Activated naive CD4-positive, alpha-beta T cell treated with anti-CD3 and anti-CD28 coated beads, Interleukin-2, amount 50 U/mL, for 72 hours (primary cell): ENCODE measurements at regions not wholly inside any gene's neighbourhood (a gene's known extent, or its start where the extent isn't known, plus 50 kb on each side); places are given as distances from the start of the nearest gene placed in this dataset.
"Not testable (repeated sequence)": the region's sequence is repeated elsewhere in the genome, so short reads cannot be mapped to it uniquely, and the experiment has no call there.

Experiments
- ATAC-seq, 2 donors: fragments of 150-1000 bp; cut with Tn5 transposase; 2 replicates each; pipeline ENCODE4 v1.10.0; 2021; ENCODE audit warnings: mild to moderate bottlenecking in 2 of 2, moderate library complexity in 2 of 2
- DNase-seq, 2 donors: peaks; one replicate each; pipeline ENCODE4 v3.0.0; 2021 to 2022; ENCODE audit warnings: low spot score in 2 of 2
- H3K27ac Mint-ChIP-seq, 2 donors: one replicate each; pipeline ENCODE4 v1.8.0; 2022; ENCODE audit warnings: mild to moderate bottlenecking in 2 of 2, mixed read lengths in 2 of 2
- H3K36me3 Mint-ChIP-seq, 2 donors: one replicate each; pipeline ENCODE4 v1.8.0; 2022; ENCODE audit warnings: mixed read lengths in 2 of 2
- H3K9me3 Mint-ChIP-seq, 2 donors: one replicate each; pipeline ENCODE4 v1.8.0; 2022; ENCODE audit warnings: mixed read lengths in 2 of 2

DNA sequence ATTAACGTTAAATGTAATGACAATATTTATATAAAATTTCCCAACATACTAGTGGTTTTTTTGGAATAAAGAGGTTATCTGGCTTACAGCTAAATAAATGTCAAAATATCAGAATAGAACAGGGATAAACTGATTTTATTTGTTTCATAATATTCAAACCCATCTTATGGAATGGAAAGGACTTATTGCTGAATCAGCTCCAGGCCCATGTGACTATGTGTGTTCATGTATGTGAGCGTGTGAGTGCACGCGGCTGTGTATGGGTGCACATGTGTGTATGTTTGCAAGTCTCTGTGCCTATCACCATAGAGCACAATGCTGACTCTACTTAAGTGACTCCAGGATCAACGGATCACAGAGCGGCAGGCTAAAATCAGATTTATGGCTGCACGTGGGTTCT, 392.3 kb upstream of the GRM7 start:
- H3K27ac Mint-ChIP-seq: no peak overlapping the region

DNA sequence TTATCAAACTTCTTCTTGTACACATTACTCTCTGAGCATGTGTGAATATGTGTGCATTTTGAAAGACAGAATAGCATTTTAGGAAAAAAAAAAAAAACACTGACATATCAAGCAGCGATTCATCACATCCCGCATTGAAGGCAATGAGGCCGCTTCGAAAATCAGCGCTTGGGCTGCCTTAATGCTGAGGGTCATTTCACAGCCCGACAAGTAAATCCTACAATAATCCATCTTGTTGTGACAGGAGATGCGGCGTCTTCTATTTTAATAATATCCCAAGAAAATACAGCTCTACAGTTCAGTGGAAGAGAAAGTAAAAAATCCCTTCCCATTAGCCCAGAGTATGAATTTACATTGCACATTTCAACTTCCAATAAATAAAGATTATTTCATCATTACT, 389.2 kb upstream of the GRM7 start:
- ATAC-seq: no peak
- H3K36me3 Mint-ChIP-seq: no peaks in the 10 kb centered on the region
- H3K9me3 Mint-ChIP-seq: peaks cover 7 to 12% of the 10 kb centered on the region in 2 donors

More for the DNA sequence above, 392.3 kb upstream of the GRM7 start:
- DNase-seq: no peak
- peaks cover 7 to 15% of the 10 kb centered on the region in 2 donors for H3K9me3 Mint-ChIP-seq
- H3K36me3 Mint-ChIP-seq: no peaks in the 10 kb centered on the region
- no peak for ATAC-seq

DNA sequence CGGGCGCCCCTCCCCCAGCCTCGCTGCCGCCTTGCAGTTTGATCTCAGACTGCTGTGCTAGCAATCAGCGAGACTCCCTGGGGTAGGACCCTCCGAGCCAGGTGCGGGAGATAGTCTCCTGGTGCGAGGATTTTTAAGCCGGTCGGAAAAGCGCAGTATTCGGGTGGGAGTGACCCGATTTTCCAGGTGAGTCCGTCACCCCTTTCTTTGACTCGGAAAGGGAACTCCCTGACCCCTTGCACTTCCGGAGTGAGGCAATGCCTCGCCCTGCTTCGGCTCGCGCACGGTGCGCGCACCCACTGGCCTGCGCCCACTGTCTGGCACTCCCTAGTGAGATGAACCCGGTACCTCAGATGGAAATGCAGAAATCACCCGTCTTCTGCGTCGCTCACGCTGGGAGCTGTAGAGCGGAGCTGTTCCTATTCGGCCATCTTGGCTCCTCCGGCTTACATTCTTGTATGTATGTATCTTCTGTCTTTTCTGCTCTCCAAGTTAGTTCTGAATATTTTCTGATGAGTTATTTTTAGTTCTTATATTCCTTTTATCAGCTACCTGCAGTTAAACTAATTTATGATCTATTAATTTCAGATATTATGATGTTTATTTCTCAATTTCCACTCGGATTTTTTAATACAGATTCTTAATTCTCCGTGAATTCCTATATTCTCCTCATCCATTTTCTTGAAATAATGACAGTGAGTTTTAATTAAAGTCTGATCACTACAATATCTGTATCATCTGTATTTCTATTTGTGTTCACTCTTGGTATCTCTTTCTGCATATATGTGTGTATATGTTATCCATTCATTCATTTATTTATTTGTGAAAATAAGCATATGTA, 370.2 kb upstream of the GRM7 start:
- not testable (repeated sequence) for H3K9me3 Mint-ChIP-seq, H3K36me3 Mint-ChIP-seq, DNase-seq, H3K27ac Mint-ChIP-seq, ATAC-seq

More for the DNA sequence above, 389.2 kb upstream of the GRM7 start:
- DNase-seq: no peak
- H3K27ac Mint-ChIP-seq: no peak overlapping the region

DNA sequence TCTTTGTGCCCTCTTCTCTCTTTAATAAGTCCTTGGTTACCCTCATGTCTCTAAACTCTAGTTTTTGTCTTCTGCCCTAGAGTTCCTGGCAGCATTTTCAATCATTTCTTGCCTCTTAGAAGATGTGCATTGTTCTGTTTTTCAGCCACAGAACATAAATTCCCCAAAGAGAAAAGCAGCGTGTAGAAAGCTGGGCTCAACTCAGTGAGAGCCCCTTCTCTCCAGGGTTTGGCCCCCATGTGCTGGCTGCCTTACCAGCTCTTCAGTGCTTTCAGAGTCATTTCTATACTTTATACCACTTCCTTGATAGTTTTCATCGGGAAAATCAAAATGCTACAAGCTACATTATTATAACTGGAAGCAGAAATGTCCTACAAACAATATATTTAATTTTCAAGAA, 369.1 kb upstream of the GRM7 start:
- no peak overlapping the region for H3K27ac Mint-ChIP-seq
- no peaks in the 10 kb centered on the region for H3K36me3 Mint-ChIP-seq
- DNase-seq (no peak), ATAC-seq (no peak)
- H3K9me3 Mint-ChIP-seq: peaks cover 0 to 4% of the 10 kb centered on the region in 2 donors

DNA sequence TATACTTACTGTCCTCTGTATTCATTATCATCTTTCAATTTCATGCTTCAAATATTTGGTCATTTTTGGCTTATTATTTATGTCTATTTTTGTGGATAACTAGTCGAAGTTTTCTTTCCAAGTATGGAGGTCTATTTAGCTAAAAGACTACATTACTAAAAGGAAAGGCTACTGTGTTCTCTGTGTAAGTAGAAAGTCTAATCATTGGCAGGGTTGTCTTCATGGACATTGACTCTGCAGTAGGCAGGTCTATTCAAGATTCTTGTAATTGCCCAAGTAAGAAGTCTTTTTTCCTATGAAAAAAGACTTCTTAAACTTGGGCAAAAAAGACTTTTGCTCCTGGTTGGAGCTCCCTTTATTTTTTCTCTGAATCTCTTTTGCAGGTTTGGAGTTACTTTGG, 368.6 kb upstream of the GRM7 start:
- Mint-ChIP-seq H3K27ac (no peak overlapping the region), H3K9me3 (peaks cover 0 to 4% of the 10 kb centered on the region in 2 donors), H3K36me3 (no peaks in the 10 kb centered on the region)
- DNase-seq (no peak), ATAC-seq (no peak)

DNA sequence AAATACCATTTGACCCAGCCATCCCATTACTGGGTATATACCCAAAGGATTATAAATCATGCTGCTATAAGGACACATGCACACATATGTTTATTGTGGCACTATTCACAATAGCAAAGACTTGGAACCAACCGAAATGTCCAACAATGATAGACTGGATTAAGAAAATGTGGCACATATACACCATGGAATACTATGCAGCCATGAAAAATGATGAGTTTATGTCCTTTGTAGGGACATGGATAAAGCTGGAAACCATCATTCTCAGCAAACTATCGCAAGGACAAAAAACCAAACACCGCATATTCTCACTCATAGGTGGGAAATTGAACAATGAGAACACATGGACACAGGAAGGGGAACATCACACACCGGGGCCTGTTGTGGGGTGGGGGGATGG, 362.0 kb upstream of the GRM7 start:
- H3K27ac Mint-ChIP-seq, ATAC-seq, DNase-seq: not testable (repeated sequence)
- Mint-ChIP-seq H3K9me3 (peaks cover 8 to 18% of the 10 kb centered on the region in 2 donors), H3K36me3 (peaks cover 0 to 11% of the 10 kb centered on the region in 2 donors)

DNA sequence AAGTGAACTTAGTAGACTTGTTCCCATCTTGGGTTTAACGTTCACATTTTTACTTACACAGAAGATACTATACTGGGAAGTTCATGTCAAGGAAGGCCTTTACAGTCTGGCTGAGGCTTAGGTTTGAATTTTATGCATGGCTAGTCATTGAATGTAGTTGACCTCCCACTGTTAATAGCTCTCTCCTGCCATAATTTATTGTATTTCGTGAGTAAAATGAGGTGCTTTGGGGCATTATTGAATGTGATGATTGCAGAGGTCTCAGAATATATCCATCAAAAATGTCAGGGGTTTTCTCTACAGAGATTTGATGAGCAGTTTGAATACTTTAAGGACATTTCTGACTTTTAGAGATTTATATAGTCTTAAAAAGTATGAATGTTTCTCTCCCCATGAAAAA, 356.6 kb upstream of the GRM7 start:
- DNase-seq: no peak
- no peak for ATAC-seq
- Mint-ChIP-seq H3K9me3 (peaks cover 8 to 18% of the 10 kb centered on the region in 2 donors), H3K27ac (no peak overlapping the region), H3K36me3 (peaks cover 0 to 11% of the 10 kb centered on the region in 2 donors)

DNA sequence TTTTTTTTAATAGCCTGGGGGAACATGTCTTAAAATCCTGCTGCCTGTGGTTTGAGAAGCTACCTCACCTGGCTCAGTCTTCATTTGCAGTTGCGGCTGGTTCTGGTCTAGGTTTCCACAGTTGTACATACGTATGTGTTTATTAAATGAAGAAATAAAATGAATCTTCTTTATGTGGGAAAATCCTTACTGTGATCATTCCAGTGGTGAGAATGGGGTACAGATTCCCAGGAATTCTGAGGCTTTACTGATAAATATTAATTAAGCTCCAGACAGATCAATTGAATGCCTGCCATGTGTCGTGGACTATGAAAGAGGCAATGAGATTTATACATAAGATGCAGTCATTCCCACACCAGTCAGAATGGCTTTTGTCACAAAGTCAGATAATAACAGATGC, 356.1 kb upstream of the GRM7 start:
- DNase-seq (no peak), ATAC-seq (no peak)
- H3K9me3 Mint-ChIP-seq: peaks cover 7 to 13% of the 10 kb centered on the region in 2 donors
- H3K36me3 Mint-ChIP-seq: peaks cover 0 to 6% of the 10 kb centered on the region in 2 donors
- no peak overlapping the region for H3K27ac Mint-ChIP-seq

DNA sequence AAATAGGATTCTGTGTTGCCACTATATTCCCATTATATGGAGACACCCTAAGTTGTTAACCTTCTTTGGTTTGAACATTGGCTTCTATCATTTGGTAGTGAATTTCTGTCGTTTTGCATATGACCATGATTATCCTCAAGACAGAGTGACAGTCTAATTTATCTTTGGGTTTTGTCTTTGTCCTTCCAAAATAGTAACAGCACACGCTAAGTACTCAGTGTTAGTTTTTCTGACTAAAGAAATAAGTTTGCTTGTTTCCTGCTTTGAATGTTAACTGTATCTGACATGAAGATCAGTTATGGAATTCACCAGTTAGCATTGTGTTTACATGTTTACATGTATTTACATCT, 352.5 kb upstream of the GRM7 start:
- Mint-ChIP-seq H3K36me3 (no peaks in the 10 kb centered on the region), H3K27ac (no peak overlapping the region), H3K9me3 (peaks cover 0 to 4% of the 10 kb centered on the region in 2 donors)
- DNase-seq (no peak), ATAC-seq (no peak)

DNA sequence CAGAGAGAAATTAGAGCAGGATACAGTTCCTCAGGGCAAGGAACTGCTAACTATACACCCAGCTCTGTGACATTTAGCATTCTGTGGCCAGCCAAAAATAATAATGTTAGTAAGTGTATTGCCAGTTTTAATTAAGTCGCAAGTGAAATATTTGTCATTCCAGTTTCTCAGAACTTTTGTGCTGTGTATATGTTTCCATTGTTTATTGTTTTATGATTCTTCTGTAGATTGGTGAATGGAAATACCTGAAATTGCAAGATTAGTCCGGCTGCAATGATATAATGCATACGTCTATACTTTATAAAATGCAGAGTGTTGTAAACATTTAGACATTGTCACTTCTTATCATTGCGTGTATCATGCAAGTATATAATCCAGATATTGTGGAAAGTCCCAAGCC, 351.3 kb upstream of the GRM7 start:
- ATAC-seq (no peak), DNase-seq (no peak)
- Mint-ChIP-seq H3K36me3 (no peaks in the 10 kb centered on the region), H3K27ac (no peak overlapping the region), H3K9me3 (peaks cover 0 to 5% of the 10 kb centered on the region in 2 donors)

DNA sequence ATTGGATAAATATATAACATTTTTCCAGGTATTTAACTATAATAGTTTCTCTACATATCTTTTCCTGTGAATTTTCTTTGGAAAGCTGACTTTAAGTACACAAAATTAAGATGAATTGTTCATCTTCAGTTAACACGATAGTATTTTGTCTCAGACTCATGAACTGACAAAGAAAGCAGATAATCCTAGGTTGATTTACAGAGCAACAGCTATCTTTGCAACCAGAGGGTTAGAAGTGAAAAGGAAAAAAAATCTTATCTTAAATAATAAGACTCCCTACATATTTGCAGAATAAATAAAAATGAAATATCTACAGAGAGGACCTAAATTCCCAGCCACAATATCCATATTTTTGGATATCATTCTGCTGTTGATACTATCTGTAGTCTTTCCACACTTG, 350.2 kb upstream of the GRM7 start:
- Mint-ChIP-seq H3K27ac (no peak overlapping the region), H3K9me3 (peaks cover 0 to 11% of the 10 kb centered on the region in 2 donors), H3K36me3 (no peaks in the 10 kb centered on the region)
- DNase-seq: no peak
- ATAC-seq: no peak

DNA sequence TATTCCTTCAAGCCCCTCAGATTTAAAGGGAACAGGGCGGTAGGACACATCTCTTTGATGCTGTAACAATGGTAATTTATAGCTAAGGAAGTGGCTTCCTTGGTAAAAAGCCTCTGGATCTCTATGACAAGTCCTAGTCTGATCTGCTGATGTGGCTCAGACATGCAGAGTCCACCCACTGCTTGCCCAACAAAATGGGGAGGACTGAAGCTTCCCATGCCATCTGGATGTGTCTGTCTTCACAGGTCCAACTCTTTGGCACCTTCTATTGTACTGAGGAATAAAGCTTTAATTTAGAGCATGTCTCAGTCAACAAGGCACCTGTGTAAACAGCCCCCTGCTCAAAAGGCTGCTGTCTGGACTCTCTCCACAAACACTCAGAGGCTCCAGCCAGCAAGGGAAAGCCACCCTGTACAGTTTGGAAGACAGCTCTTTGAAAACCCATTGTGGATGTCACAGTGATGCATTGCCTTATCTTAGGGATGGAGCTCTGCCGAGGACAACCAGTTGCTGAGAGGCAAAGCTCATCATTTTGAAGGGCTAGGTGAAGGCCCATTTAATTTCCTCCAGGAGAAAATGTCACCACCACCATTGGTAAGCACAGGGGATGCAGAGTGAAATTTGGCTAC, 348.6 kb upstream of the GRM7 start:
- ATAC-seq: no peak
- Mint-ChIP-seq H3K36me3 (no peaks in the 10 kb centered on the region), H3K9me3 (peaks cover 5 to 20% of the 10 kb centered on the region in 2 donors), H3K27ac (no peak overlapping the region)
- DNase-seq: no peak

DNA sequence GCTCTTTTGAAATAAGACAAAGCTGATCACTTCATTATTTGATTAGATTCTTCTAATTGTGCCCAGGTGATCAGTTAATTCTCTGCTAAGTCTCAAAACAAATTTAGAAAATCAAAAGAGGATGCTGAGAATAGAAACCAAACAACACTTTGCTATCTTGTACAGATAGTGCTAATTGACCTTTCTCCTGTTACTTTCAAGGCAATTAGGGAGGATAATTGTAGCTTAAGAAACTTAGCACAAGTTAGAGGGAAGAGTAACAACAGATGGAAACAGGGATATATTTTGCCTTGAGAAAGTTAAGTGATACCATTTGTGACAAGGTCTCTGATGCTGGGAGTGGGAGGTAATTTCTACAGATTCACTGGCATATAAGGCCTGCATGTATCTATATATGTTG, 344.8 kb upstream of the GRM7 start:
- H3K36me3 Mint-ChIP-seq: peaks cover 0 to 8% of the 10 kb centered on the region in 2 donors
- no peak for DNase-seq
- no peak overlapping the region for H3K27ac Mint-ChIP-seq

DNA sequence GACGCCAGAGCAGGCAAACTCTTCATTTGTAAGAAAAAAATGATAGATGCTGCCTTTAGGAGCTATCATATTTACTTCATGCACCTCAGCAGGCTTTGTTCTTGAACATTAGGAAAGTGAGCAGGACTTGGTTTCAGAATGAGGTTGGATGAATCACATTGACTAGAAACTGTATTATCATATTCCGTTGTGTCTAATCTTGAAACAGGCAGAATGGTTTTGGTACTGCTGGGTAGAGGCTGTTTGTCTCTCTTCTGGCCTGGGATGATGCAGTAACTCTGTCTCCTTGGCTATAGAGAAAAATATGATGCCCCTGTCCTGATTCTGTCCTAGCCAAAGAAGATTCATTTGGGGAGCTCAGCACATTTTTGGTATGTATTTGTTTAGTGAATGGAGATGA, 344.2 kb upstream of the GRM7 start:
- ATAC-seq (peak; percentile 46 to 88), DNase-seq (no peak)
- Mint-ChIP-seq H3K27ac (no peak overlapping the region), H3K36me3 (peaks cover 0 to 8% of the 10 kb centered on the region in 2 donors), H3K9me3 (peaks cover 25% of the 10 kb centered on the region in 2 donors)

More for the DNA sequence above, 344.8 kb upstream of the GRM7 start:
- no peak for ATAC-seq
- peaks cover 25% of the 10 kb centered on the region in 2 donors for H3K9me3 Mint-ChIP-seq

DNA sequence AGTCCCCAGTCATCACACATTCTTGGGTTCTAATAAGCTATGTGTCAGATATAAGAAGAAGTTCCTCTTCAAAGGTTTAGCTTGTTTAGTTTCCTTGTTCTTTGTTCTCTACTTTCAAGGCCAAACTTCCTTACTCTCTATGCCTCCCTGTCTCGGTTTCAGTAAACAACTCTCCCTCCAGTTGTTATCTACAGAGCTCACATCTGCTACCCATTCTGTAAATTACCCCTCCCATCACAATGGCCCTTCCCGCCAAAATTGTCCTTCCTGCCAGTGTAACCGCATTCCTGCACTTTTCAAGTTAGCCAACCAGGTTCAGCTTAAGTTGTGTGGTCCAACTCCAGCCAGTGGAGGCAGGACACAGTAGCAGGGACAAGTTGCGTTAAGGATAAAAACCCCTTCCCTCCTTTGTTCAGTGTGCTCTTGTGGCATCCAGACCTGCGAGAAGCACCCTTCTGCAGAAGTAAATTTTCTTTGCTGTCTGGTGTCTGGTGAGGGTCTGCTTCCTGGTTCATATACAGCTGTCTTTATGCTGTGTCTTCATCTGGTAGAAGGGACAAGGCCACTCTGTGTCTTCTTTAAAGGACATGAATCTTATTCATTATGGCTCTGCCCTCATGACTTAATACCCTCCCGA, 342.1 kb upstream of the GRM7 start:
- DNase-seq (no peak), ATAC-seq (no peak)
- H3K27ac Mint-ChIP-seq: no peak overlapping the region
- peaks cover 25% of the 10 kb centered on the region in 2 donors for H3K9me3 Mint-ChIP-seq
- peaks cover 0 to 8% of the 10 kb centered on the region in 2 donors for H3K36me3 Mint-ChIP-seq

DNA sequence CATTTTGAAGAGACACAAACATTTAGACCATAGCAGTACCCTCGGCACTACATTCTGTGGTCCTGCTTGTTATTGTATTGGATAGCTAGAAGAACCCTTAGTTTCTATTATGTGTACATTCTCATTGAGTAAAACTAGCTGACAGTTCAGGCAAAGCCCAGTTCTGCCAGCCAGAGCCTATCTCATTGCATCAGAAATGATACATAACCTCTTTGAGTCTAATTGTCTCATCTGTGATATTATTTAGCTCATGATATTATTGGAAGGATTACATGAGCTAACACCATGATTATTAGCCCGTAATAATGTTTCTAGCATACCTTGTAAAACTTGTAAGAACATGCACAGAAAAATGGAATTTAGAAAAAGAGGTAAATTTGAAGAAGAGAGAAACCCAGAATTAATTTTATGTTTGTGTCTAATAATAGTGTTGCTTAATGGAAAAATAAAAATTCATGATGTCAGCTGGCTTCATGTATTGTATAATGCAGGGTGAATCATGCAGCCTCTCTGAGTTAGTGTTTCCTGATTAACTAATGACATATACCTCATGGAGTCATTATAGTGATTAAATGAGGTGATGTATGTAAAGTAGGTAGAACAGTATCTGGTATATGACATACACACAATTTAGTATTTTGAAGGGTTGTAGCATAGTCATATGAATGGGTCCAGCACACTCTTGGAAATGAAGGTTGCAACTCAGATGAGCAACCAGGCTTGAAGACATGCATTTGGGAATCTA, 339.4 kb upstream of the GRM7 start:
- DNase-seq (no peak), ATAC-seq (no peak)
- Mint-ChIP-seq H3K9me3 (peaks cover 10 to 25% of the 10 kb centered on the region in 2 donors), H3K27ac (no peak overlapping the region), H3K36me3 (peaks cover 0 to 8% of the 10 kb centered on the region in 2 donors)

DNA sequence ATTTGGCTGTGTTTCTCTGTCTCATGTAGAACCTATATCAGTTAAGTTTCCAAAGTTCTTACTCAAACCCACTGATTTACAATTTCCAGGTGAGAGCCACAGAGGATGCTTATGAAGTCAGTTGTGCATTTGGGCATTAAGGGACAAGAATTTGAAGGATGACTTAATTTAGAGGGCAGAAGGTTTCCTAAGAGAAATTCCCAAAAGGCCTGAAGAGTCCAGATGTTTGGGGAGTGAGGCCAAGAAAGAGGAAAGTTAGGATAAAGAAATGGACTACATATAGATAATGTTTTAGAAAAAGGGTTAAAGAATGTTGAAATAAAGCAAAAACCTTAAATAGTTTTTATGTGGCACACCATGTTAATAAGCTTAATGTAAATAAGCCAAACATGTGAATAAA, 338.7 kb upstream of the GRM7 start:
- ATAC-seq (no peak), DNase-seq (no peak)
- peaks cover 0 to 8% of the 10 kb centered on the region in 2 donors for H3K36me3 Mint-ChIP-seq
- peaks cover 5 to 20% of the 10 kb centered on the region in 2 donors for H3K9me3 Mint-ChIP-seq
- no peak overlapping the region for H3K27ac Mint-ChIP-seq
